B cell (primary cell): ENCODE measurements at regions not wholly inside any gene's neighbourhood (a gene's known extent, or its start where the extent isn't known, plus 50 kb on each side); places are given as distances from the start of the nearest gene placed in this dataset.

Experiments used
- ATAC-seq: fragments of 200-7000 bp; cut with Tn5 transposase; one replicate; pipeline ENCODE4 v1.10.0; 2021; ENCODE audit warnings: low read depth, mild to moderate bottlenecking, moderate number of reproducible peaks, moderate library complexity
- CTCF ChIA-PET: fragments of 350-600 bp; sonication (Branson Sonifier 250); formaldehyde crosslinking; loops from one replicate; lab custom pipeline; 2021; ENCODE audit warnings: antibody characterized with exemption, inconsistent platforms; lab: Charles Lee
- POLR2A ChIA-PET: fragments of 350-600 bp; sonication (Branson Sonifier 250); formaldehyde crosslinking; loops from one replicate; lab custom pipeline; 2021; ENCODE audit warnings: antibody characterized with exemption; lab: Charles Lee
- DNase-seq: peaks from one replicate; pipeline ENCODE4 v3.0.0; 2013
- H2AFZ ChIP-seq: 2 replicates; pipeline ENCODE4 v1.6.1; 2012; ENCODE audit warnings: mild to moderate bottlenecking, low read depth, low read length; ENCODE audit not compliant: insufficient read depth, poor library complexity, severe bottlenecking
- H3K27ac ChIP-seq, 2 donors: 1 replicate in 1 of 2; 2 replicates in 1 of 2; pipeline ENCODE4 v1.5.1; 2012 to 2013; ENCODE audit warnings: low read length in 2 of 2, mild to moderate bottlenecking in 2 of 2, moderate library complexity in 1 of 2
- H3K27me3 ChIP-seq, 4 experiments: fragments of 200-600 bp in 1 of 4; sonication (generic) in 1 of 4; replicated peaks in 1 of 4; 1 replicate in 2 of 4; 2 replicates in 2 of 4; pipeline versions ENCODE4 v1.6.1 to v1.7.0; 2013 to 2016; ENCODE audit warnings: low read length in 3 of 4, mild to moderate bottlenecking in 2 of 4, mixed read lengths in 1 of 4, moderate library complexity in 1 of 4; ENCODE audit not compliant: insufficient read depth in 4 of 4, control insufficient read depth in 3 of 4; ENCODE audit errors: control extremely low read depth in 1 of 4
- H3K36me3 ChIP-seq, 2 experiments: replicated peaks in 1 of 2; 1 replicate in 1 of 2; 2 replicates in 1 of 2; pipeline versions ENCODE4 v1.6.1 to v1.7.1; 2013; ENCODE audit warnings: low read length in 1 of 2; ENCODE audit not compliant: insufficient read depth in 2 of 2, control insufficient read depth in 1 of 2; ENCODE audit errors: control extremely low read depth in 1 of 2, extremely low read depth in 1 of 2
- H3K4me1 ChIP-seq, 2 donors: fragments of 200-600 bp in 1 of 2; sonication (generic) in 1 of 2; 1 replicate in 1 of 2; 2 replicates in 1 of 2; pipeline versions ENCODE4 v1.5.1 to v1.6.1; 2013 to 2017; ENCODE audit warnings: low read length in 2 of 2; ENCODE audit not compliant: control insufficient read depth in 2 of 2, insufficient read depth in 2 of 2
- H3K4me2 ChIP-seq: replicated peaks from 2 replicates; pipeline ENCODE3; 2012; ENCODE audit warnings: mild to moderate bottlenecking, low read depth, low read length; ENCODE audit not compliant: poor library complexity, severe bottlenecking
- H3K4me3 ChIP-seq, 5 experiments: fragments of 200-600 bp in 1 of 5; sonication (generic) in 1 of 5; 1 replicate in 3 of 5; 2 replicates in 2 of 5; pipeline versions ENCODE4 v1.5.1 to v1.7.0; 2011 to 2016; ENCODE audit warnings: low read length in 4 of 5, mild to moderate bottlenecking in 4 of 5, low read depth in 2 of 5, control low read depth in 1 of 5, moderate library complexity in 1 of 5; ENCODE audit not compliant: insufficient read depth in 1 of 5; ENCODE audit errors: control extremely low read depth in 1 of 5, extremely low read depth in 1 of 5
- H3K79me2 ChIP-seq: fragments of 200-600 bp; sonication (generic); one replicate; pipeline ENCODE4 v1.6.0; 2016; ENCODE audit warnings: low read length; ENCODE audit not compliant: control insufficient read depth, insufficient read depth
- H3K9ac ChIP-seq: fragments of 200-600 bp; sonication (generic); 2 replicates; pipeline ENCODE4 v1.6.1; 2017; ENCODE audit warnings: mild to moderate bottlenecking, low read length, moderate library complexity
- H3K9me3 ChIP-seq, 3 donors: one replicate each; pipeline versions ENCODE4 v1.6.1 to v1.7.1; 2013; ENCODE audit warnings: low read length in 2 of 3; ENCODE audit not compliant: control insufficient read depth in 2 of 3, insufficient read depth in 1 of 3; ENCODE audit errors: control extremely low read depth in 1 of 3
- H4K20me1 ChIP-seq: 2 replicates; pipeline ENCODE4 v1.6.0; 2012; ENCODE audit warnings: mild to moderate bottlenecking, low read length; ENCODE audit not compliant: insufficient read depth, control insufficient read depth, poor library complexity, severe bottlenecking
- H3K27ac Mint-ChIP-seq: one replicate; pipeline ENCODE4 v1.8.0; 2021; ENCODE audit warnings: mixed read lengths
- H3K27me3 Mint-ChIP-seq: one replicate; pipeline ENCODE4 v1.8.0; 2021; ENCODE audit warnings: mixed read lengths
- H3K4me1 Mint-ChIP-seq: one replicate; pipeline ENCODE4 v1.8.0; 2021; ENCODE audit warnings: mixed read lengths
- H3K4me3 Mint-ChIP-seq: one replicate; pipeline ENCODE4 v1.8.0; 2021; ENCODE audit warnings: mixed read lengths
- H3K9me3 Mint-ChIP-seq: one replicate; pipeline ENCODE4 v1.8.0; 2022; ENCODE audit warnings: mixed read lengths; ENCODE audit not compliant: insufficient read depth
- CTCF ChIP-seq: fragments of 200-600 bp; IDR thresholded peaks from one replicate; pipeline ENCODE4 v1.8.0; 2022; ENCODE audit warnings: antibody characterized with exemption, mild to moderate bottlenecking
- EZH2 ChIP-seq: IDR thresholded peaks from 2 replicates; pipeline ENCODE4 v1.6.1; 2012; ENCODE audit warnings: borderline replicate concordance, low read depth, mild to moderate bottlenecking, moderate library complexity, low read length; ENCODE audit not compliant: insufficient read depth, poor library complexity, severe bottlenecking
- WGBS: methylation state at CpG from one replicate; pipeline ENCODE4 v1.1.5; 2013; ENCODE audit warnings: missing lambda C conversion rate; ENCODE audit not compliant: insufficient coverage; 5-methylcytosine and 5-hydroxymethylcytosine counted together
- intact Hi-C: fragments of 100-400 bp; cut with micrococcal nuclease; formaldehyde crosslinking; loops from one replicate; pipeline ENCODE4 v1.10.0; 2022

DNA sequence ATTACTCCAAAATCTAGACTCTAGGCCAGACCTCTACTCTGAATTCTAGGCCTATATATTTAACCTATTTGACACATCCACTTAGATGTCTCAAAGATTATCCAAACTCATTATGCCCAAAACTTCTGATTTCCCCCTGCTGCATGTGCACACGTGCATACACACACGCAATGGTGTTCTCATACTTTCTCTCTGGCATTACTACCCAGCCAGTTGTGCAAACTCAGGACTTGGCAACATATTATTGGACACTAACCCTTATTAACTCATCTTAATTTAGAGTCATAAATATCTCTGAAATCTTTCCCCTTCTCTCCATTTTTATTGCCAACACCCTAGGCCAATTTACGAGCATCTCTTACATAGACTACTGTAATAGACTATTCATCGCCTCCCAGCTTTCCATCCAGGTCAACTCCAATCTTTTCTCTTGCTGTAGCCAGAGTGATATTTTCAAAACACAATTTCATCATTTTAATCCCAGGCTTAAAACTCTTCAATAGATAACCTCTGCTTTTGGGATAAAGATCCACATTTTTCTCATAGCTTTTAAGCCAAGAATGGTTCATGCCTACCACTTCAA, 141.2 kb upstream of the VLDLR start:
- intact Hi-C loops = no loop called here
- Histone ChIP-seq H3K4me3 (no peak overlapping the region), H3K4me1 (no peaks in the 10 kb centered on the region), H3K79me2 (no peaks in the 10 kb centered on the region), H3K27ac (no peak overlapping the region), H3K9me3 (no peaks in the 10 kb centered on the region), H3K27me3 (no peaks in the 10 kb centered on the region), H2AFZ (no peak overlapping the region), H3K9ac (no peak overlapping the region), H4K20me1 (no peaks in the 10 kb centered on the region), H3K4me2 (no peak overlapping the region), H3K36me3 (no peaks in the 10 kb centered on the region)
- 97% methylated on average over 4 of the region's 4 CpGs for WGBS
- TF ChIP-seq CTCF (no peak), EZH2 (no peak)
- CTCF ChIA-PET = no interaction called here
- Mint-ChIP-seq H3K4me1 (no peaks in the 10 kb centered on the region), H3K27ac (no peak overlapping the region), H3K9me3 (no peaks in the 10 kb centered on the region), H3K27me3 (peaks cover 2% of the 10 kb centered on the region), H3K4me3 (no peak overlapping the region)
- no peak for ATAC-seq
- POLR2A ChIA-PET = no interaction called here
- no peak for DNase-seq

- ATAC-seq (no peak), DNase-seq (no peak)
- H3K36me3 ChIP-seq = no peaks in the 10 kb centered on the region
- WGBS = no CpG with 5 or more reads among the region's 3 CpGs
- no peaks in the 10 kb centered on the region for H3K79me2 ChIP-seq
- ChIA-PET POLR2A (no interaction called here), CTCF (no interaction called here)
- no peaks in the 10 kb centered on the region for H3K4me1 ChIP-seq
- H2AFZ ChIP-seq = no peak overlapping the region
- intact Hi-C loops = no loop called here
- H3K4me2 ChIP-seq = no peak overlapping the region
- H3K9me3 ChIP-seq = no peaks in the 10 kb centered on the region
- no peaks in the 10 kb centered on the region for H3K27me3 ChIP-seq
- no peaks in the 10 kb centered on the region for H3K27me3 Mint-ChIP-seq
- no peaks in the 10 kb centered on the region for H3K9me3 Mint-ChIP-seq
- H3K9ac ChIP-seq = no peak overlapping the region
- no peak overlapping the region for H3K27ac ChIP-seq
- H4K20me1 ChIP-seq = no peaks in the 10 kb centered on the region
- TF ChIP-seq EZH2 (no peak), CTCF (no peak)
- H3K27ac Mint-ChIP-seq = no peak overlapping the region
- no peak overlapping the region for H3K4me3 ChIP-seq
- H3K4me3 Mint-ChIP-seq = no peak overlapping the region
- H3K4me1 Mint-ChIP-seq = no peaks in the 10 kb centered on the region
These were observed 140.4 kb upstream of the VLDLR start for GRCh38 chr9:2481216-2481615.
